Activated CD4-positive, alpha-beta memory T cell treated with anti-CD3 and anti-CD28 coated beads, Interleukin-2, amount 10 ng/mL, durations not matched to agents 7 days and 5 days (primary cell): ENCODE measurements at regions not wholly inside any gene's neighbourhood (a gene's known extent, or its start where the extent isn't known, plus 50 kb on each side); places are given as distances from the start of the nearest gene placed in this dataset.
"Not testable (repeated sequence)": the region's sequence is repeated elsewhere in the genome, so short reads cannot be mapped to it uniquely, and the experiment has no call there.

Source experiments
- CTCF ChIA-PET: fragments of 350-600 bp; sonication (Branson Sonifier 250); formaldehyde crosslinking; loops from one replicate; lab custom pipeline; 2021; ENCODE audit warnings: antibody characterized with exemption, inconsistent platforms; lab: Charles Lee
- POLR2A ChIA-PET: fragments of 350-600 bp; sonication (Branson Sonifier 250); formaldehyde crosslinking; loops from one replicate; lab custom pipeline; 2021; ENCODE audit warnings: antibody characterized with exemption; lab: Charles Lee
- DNase-seq: peaks from one replicate; pipeline ENCODE4 v3.0.0-alpha.2; 2020
- H3K27ac Mint-ChIP-seq: one replicate; pipeline ENCODE4 v1.8.0; 2021; ENCODE audit warnings: mild to moderate bottlenecking, mixed read lengths
- H3K27me3 Mint-ChIP-seq: one replicate; pipeline ENCODE4 v1.8.0; 2021; ENCODE audit warnings: mixed read lengths
- H3K36me3 Mint-ChIP-seq: one replicate; pipeline ENCODE4 v1.8.0; 2021; ENCODE audit warnings: low read depth, mixed read lengths
- H3K4me1 Mint-ChIP-seq: one replicate; pipeline ENCODE4 v1.8.0; 2021; ENCODE audit warnings: mixed read lengths
- H3K4me3 Mint-ChIP-seq: one replicate; pipeline ENCODE4 v1.8.0; 2021; ENCODE audit warnings: mild to moderate bottlenecking, mixed read lengths
- H3K9me3 Mint-ChIP-seq: one replicate; pipeline ENCODE4 v1.8.0; 2021; ENCODE audit warnings: mixed read lengths

DNA sequence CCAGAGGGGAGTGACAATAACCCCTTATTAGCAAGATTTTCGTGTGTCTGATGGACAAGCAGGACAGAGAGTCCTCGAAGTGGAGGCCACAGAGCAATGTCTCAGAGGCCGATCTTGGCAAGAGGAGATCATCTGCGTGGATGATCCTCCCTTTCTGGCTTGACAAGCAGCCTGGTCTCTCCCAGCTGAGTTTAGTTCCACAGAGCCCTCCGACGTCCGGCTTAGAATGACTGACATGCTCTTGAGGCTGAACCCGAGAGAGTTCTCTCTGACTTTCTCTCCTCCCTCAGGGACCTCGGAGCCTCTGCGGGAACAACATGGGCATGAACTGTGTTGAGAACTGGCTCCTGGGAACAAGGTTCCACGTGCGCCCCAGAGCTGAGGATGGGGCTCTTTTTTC lies 180.7 kb upstream of the PFKP start:
- DNase-seq, result no peak
- Mint-ChIP-seq H3K4me1 (no peaks in the 10 kb centered on the region), H3K36me3 (no peaks in the 10 kb centered on the region), H3K9me3 (peaks cover 8% of the 10 kb centered on the region), H3K27ac (no peak overlapping the region), H3K27me3 (peaks cover 7% of the 10 kb centered on the region), H3K4me3 (no peak overlapping the region)
- CTCF ChIA-PET, result no interaction called here
- POLR2A ChIA-PET, result no interaction called here

DNA sequence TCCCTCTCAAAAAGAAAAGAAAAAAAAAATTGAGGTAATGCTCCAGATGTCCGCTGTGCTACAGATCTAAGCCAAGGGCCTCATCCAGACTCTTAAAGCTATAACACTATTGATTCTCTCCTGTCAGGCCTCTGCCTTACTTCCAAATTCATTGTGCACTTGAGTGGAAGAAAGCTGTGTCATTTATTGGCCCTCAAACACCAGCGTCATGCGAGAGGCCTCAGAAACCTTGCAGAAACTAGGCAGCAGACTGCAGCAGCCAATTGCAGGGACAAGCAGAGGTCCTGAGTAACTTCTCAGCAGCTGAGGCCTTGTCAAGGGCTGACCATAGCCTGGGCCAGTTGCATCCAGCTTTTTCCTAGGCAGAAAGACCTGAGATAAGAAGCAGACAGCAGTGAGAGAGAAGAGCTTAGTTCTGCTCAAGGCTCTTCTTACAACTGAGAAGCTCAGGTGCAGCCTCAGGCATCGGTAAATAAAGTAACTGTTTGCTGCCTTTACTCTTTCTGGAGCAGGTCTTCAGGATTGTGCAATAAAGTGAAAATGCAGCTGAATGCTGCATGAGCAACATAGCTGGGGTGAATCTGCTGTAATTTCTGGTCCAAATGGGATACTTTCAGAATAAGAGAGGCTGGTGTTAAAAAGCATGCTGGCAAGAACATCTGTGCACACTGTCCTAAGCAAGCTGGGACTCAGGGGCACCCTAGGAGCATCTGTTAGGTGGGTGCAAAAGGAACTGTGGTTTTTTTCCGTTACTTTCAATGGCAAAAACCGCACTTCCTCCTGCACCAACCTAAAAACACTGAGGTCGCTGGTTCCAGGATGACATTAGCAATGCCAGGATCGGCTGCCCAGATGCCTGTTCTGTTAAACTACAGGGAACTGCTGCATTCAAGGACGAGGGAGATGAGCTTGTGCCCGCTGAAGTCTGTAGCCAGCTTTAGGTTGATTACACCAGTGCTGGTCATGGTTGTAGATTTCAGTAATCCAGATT lies 181.8 kb upstream of the PFKP start:
- Mint-ChIP-seq H3K36me3 (no peaks in the 10 kb centered on the region), H3K4me3 (no peak overlapping the region), H3K27me3 (peaks cover 11% of the 10 kb centered on the region), H3K4me1 (no peaks in the 10 kb centered on the region), H3K9me3 (peaks cover 8% of the 10 kb centered on the region), H3K27ac (no peak overlapping the region)
- POLR2A ChIA-PET, result no interaction called here
- CTCF ChIA-PET, result interaction anchor here (0.6 kb wide), 1 partner anchor 121 kb away, joined by 3 read pairs; no protein-coding TSS in a partner anchor
- no peak for DNase-seq

DNA sequence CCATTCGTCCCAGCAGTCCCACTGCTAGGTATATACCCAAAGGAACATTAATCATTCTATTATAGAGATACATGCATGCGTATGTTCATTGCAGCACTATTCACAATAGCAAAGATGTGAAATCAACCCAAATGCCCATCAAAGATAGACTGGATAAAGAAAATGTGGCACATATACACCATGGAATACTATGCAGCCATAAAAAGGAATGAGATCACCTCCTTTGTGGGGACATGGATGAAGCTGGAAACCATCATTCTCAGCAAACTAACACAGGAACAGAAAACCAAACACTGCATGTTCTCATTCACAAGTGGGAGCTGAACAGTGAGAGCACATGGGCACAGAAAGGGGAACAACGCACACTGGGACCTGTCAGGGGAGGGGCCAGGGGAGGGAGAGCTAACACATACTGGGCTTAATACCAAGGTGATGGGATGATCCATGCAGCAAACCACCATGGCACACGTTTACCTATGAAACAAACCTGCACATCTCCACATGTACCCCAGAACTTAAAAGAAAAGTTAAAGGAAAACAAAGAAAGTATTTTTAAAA lies 183.3 kb upstream of the PFKP start:
- H3K36me3 Mint-ChIP-seq, H3K9me3 Mint-ChIP-seq, H3K4me1 Mint-ChIP-seq, DNase-seq, POLR2A ChIA-PET, H3K4me3 Mint-ChIP-seq, CTCF ChIA-PET, H3K27ac Mint-ChIP-seq: not testable (repeated sequence)
- H3K27me3 Mint-ChIP-seq, result peaks cover 11% of the 10 kb centered on the region

DNA sequence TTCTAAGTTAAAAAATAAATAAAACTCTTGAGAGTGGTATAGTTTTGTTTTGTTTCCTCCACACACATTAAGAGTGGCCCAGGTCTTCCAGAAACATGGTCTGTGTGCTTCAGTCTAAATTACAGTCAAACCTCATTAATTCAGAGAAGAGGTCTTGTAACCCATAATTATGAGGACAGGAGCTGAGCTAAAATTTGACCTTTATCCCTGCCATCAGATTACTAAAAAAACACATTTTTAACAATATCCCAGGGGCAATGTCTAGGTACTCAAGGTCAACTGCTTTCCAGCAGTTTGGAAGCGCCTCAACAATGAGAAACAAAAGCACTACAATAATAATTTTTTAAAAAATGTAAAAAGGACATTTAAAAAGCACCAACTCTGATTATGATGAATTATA lies 184.1 kb upstream of the PFKP start:
- H3K27ac Mint-ChIP-seq, result no peak overlapping the region
- peaks cover 11% of the 10 kb centered on the region for H3K27me3 Mint-ChIP-seq
- peaks cover 2% of the 10 kb centered on the region for H3K9me3 Mint-ChIP-seq
- POLR2A ChIA-PET, result no interaction called here
- H3K36me3 Mint-ChIP-seq, result no peaks in the 10 kb centered on the region
- CTCF ChIA-PET, result no interaction called here
- H3K4me3 Mint-ChIP-seq, result no peak overlapping the region
- no peak for DNase-seq
- H3K4me1 Mint-ChIP-seq, result no peaks in the 10 kb centered on the region

DNA sequence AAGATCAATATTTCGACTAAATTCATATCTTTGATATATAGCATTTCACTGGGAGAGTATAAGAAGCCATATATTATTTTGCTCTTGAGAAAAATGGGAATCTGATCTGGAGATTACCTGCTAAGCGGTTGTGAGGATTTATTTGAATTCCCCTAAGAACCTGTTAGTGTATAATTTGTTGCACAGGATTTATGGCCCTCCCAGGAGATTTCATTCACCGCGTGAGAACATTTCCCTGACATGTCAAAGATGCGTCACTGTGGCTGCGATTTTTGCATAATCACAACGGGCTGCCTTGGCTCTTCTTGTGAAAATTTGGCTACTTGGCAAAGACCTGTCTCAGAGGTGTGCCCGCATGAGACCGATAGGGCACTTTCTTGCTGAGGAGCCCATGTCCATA lies 184.7 kb upstream of the PFKP start:
- Mint-ChIP-seq H3K27me3 (peaks cover 11% of the 10 kb centered on the region), H3K9me3 (no peaks in the 10 kb centered on the region), H3K4me1 (no peaks in the 10 kb centered on the region), H3K4me3 (no peak overlapping the region), H3K36me3 (no peaks in the 10 kb centered on the region), H3K27ac (no peak overlapping the region)
- ChIA-PET POLR2A (no interaction called here), CTCF (no interaction called here)
- no peak for DNase-seq

DNA sequence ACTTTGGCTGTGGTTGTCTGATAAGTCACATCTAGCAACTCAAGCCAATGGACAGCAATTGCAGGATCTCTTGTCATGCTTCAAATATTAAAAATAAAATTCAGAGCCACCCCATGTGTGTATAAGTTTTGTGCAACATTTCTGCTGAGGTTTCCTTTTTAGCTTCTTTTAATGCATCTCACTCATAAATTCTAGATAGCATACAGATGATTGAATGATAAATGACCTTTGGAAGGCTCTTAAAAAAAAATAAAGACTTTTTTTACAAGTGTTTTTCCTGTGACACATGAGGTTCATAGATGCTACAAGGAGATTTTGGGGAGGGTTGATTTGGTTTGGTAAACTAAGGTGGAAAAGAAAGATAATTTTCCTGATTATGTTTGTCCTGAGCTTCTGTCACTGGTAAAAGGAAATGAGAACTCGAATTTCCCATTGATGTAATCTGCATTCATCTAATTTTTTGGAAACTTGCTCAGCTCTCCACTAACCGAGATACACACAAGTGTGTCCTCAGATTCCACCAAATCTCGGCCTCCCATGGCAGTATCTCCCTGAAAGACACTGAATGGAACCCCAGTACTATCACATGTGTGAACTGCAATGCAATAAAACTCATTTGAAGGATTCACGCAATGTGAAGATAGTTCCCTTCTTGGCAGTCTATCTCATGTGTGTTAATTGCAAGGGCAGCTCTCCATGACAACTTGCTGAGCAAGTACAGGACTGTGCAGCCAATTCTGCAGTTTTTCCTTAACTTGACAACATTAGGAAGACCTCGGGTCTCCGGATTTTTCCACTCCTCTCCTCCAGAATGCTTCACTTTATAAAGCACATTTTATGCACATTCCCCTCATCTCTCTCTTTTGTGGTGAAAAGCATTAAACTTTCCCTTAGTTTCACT lies 185.4 kb upstream of the PFKP start:
- ChIA-PET CTCF (interaction anchor here (0.6 kb wide), 1 partner anchor 699 kb away, joined by 3 read pairs; no protein-coding TSS in a partner anchor), POLR2A (no interaction called here)
- Mint-ChIP-seq H3K27me3 (peaks cover 11% of the 10 kb centered on the region), H3K4me3 (no peak overlapping the region), H3K27ac (no peak overlapping the region), H3K36me3 (no peaks in the 10 kb centered on the region), H3K4me1 (no peaks in the 10 kb centered on the region), H3K9me3 (no peaks in the 10 kb centered on the region)
- no peak for DNase-seq

DNA sequence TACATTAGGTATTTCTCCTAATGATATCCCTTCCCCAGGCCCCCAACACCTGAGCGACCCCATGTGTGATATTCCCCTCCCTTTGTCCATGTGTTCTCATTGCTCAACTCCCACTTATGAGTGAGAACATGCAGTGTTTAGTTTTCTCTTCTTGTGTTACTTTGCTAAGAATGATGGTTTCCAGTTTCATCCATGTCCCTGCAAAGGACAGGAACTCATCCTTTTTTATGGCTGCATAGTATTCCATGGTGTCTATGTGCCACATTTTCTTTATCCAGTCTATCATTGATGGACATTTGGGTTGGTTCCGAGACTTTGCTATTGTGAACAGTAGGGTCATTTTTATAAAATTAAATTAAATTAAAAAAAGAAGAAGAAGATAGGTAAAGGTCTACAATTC lies 187.3 kb upstream of the PFKP start:
- H3K9me3 Mint-ChIP-seq, DNase-seq, CTCF ChIA-PET, H3K27ac Mint-ChIP-seq, POLR2A ChIA-PET, H3K4me3 Mint-ChIP-seq, H3K36me3 Mint-ChIP-seq, H3K4me1 Mint-ChIP-seq: not testable (repeated sequence)
- H3K27me3 Mint-ChIP-seq, result peaks cover 11% of the 10 kb centered on the region

DNA sequence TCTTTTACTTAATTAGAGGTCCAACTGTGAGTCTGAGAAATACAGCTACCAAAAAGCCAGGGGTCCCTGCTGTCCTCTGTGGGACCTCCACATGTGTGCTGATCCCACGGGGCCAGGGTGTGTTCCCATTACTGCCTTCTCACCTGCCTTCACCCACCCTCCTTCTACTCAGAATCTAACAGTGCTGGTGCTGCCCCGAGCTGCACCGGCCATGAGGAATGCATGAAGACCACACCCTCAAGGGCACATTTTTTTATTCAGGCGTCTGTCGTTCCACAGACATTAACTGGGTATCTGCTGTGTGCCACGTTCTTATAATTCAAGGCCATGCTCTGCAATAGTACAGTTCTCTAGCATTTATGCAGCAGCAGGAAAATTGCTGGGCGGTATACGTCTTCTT lies 188.5 kb upstream of the PFKP start:
- POLR2A ChIA-PET, result no interaction called here
- CTCF ChIA-PET, result no interaction called here

DNA sequence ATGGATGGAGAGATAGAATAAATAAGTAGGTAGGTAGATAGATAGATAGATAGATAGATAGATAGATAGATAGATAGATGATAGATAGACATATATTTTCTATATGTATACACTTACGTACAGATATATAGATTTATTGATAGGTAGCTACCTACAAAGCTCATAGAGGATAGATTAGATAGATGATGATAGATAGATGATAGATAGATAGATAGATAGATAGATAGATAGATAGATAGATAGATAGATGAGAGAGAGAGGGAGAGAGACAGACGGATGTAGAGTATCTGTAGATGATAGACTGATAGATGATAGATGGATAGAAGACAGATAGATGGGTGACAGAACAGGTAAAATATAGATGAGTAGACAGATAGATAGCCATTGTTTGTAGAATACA lies 191.3 kb upstream of the PFKP start:
- H3K4me1 Mint-ChIP-seq, result no peaks in the 10 kb centered on the region
- H3K36me3 Mint-ChIP-seq, result no peaks in the 10 kb centered on the region
- peaks cover 6% of the 10 kb centered on the region for H3K27me3 Mint-ChIP-seq
- POLR2A ChIA-PET, result no interaction called here
- CTCF ChIA-PET, result no interaction called here
- H3K27ac Mint-ChIP-seq, result no peak overlapping the region
- H3K4me3 Mint-ChIP-seq, result no peak overlapping the region
- H3K9me3 Mint-ChIP-seq, result peaks cover 2% of the 10 kb centered on the region
- DNase-seq, result no peak

More for the DNA sequence above, 188.5 kb upstream of the PFKP start:
- DNase-seq, result no peak
- no peak overlapping the region for H3K27ac Mint-ChIP-seq
- H3K9me3 Mint-ChIP-seq, result no peaks in the 10 kb centered on the region
- no peaks in the 10 kb centered on the region for H3K36me3 Mint-ChIP-seq
- H3K4me1 Mint-ChIP-seq, result no peaks in the 10 kb centered on the region
- H3K27me3 Mint-ChIP-seq, result peaks cover 8% of the 10 kb centered on the region
- no peak overlapping the region for H3K4me3 Mint-ChIP-seq

DNA sequence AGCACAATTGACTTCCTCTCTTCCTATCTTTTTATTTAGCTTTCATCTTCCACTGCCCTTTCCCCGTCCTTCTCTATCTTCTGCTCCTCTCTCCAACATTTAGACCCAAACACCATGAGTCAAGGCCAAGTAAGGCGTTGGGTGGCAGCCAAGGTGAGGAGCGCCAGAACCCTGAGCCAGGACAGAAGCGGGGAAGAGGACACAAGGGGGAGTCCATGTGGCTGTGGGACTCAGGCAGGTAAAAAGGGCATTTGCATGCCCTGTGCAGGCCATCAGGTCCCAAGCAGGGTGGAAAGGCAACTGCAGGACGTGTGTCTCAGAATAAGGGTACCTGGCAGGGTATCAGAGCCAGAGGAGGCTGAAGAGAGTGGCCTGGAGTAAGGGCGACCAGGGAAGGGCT lies 192.4 kb upstream of the PFKP start:
- peaks cover 2% of the 10 kb centered on the region for H3K27me3 Mint-ChIP-seq
- CTCF ChIA-PET, result no interaction called here

DNA sequence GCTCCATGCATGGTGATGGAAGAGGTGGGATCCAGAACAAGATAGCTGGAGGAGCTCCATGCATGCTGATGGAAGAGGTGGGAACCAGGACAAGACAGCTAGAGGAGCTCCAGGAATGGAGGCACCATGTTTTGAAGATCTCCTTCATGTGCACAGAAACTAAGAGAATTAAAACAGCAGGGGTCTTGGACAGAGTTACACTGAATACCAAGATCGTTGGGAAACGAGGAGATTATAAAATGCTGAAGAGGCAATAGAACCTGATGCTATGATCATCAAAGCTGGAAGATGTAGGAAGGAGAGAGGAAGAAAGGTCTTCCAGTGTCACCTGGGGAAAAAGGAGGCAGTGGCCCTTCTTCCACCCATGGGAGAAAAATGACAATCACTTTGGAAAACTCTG lies 193.6 kb upstream of the PFKP start:
- Mint-ChIP-seq H3K4me1 (no peaks in the 10 kb centered on the region), H3K9me3 (peaks cover 2% of the 10 kb centered on the region), H3K36me3 (no peaks in the 10 kb centered on the region), H3K27ac (no peak overlapping the region), H3K4me3 (no peak overlapping the region), H3K27me3 (peaks cover under 1% of the 10 kb centered on the region)
- no peak for DNase-seq
- POLR2A ChIA-PET, result no interaction called here
- CTCF ChIA-PET, result no interaction called here

More for the DNA sequence above, 192.4 kb upstream of the PFKP start:
- no peak for DNase-seq
- POLR2A ChIA-PET, result no interaction called here
- Mint-ChIP-seq H3K9me3 (peaks cover 2% of the 10 kb centered on the region), H3K4me3 (no peak overlapping the region), H3K36me3 (no peaks in the 10 kb centered on the region), H3K4me1 (no peaks in the 10 kb centered on the region), H3K27ac (no peak overlapping the region)

DNA sequence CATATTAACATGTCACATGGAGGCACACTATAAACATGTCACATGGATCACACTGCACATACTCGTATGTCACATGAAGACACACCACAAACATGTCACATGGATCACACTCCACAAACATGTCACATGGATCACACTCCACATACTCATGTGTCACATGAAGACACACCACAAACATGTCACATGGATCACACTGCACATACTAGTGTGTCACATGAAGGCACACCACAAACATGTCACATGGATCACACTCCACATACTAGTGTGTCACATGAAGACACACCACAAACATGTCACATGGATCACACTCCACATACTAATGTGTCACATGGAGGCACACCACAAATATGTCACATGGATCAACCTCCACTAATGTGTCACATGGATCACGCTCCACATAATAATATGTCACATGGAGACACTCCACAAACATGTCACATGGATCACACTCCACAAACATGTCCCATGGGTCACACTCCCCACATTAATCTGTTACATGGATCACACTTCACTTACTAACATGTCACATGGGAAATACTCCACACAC lies 195.6 kb upstream of the PFKP start:
- Mint-ChIP-seq H3K27ac (no peak overlapping the region), H3K4me1 (no peaks in the 10 kb centered on the region), H3K36me3 (no peaks in the 10 kb centered on the region), H3K27me3 (no peaks in the 10 kb centered on the region), H3K4me3 (no peak overlapping the region), H3K9me3 (peaks cover 2% of the 10 kb centered on the region)
- CTCF ChIA-PET, result no interaction called here
- DNase-seq, result no peak
- POLR2A ChIA-PET, result no interaction called here

DNA sequence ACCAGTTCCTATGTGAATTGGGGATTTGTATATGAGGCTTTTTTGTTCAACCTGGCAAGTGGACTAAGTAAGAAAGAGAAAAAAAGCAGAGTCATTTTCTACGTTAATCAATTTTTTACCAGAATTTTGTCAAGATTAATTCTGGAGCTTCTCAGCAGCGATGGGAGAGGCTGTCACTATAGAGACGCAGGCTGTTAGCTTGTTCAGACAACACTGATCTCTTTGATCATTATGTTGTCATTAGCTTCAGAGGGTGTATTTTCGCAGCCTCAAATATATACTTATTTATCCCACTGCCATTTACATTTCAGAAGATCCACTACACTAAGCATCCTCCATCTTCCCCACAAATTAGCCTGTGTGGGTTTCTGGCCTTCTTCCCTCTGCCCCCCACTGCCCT lies 196.7 kb upstream of the PFKP start:
- ChIA-PET POLR2A (no interaction called here), CTCF (no interaction called here)
- Mint-ChIP-seq H3K9me3 (peaks cover 2% of the 10 kb centered on the region), H3K27ac (no peak overlapping the region), H3K4me1 (no peaks in the 10 kb centered on the region), H3K4me3 (no peak overlapping the region), H3K36me3 (no peaks in the 10 kb centered on the region), H3K27me3 (no peaks in the 10 kb centered on the region)
- no peak for DNase-seq
